Loucy (cell line): ENCODE measurements at regions not wholly inside any gene's neighbourhood (a gene's known extent, or its start where the extent isn't known, plus 50 kb on each side); places are given as distances from the start of the nearest gene placed in this dataset.

Experiments used
- H2AFZ ChIP-seq: fragments of 200-600 bp; sonication (generic); 2 replicates; pipeline ENCODE4 v1.6.0; 2016; ENCODE audit warnings: antibody characterized with exemption, mild to moderate bottlenecking, low read length, moderate library complexity
- H3F3A ChIP-seq: fragments of 200-600 bp; 2 replicates; pipeline ENCODE4 v1.6.0; 2016; ENCODE audit warnings: antibody characterized with exemption, low read depth, mild to moderate bottlenecking
- H3K27me3 ChIP-seq: fragments of 200-600 bp; sonication (generic); 2 replicates; pipeline ENCODE4 v1.6.1; 2014; ENCODE audit warnings: low read length, mild to moderate bottlenecking; ENCODE audit not compliant: insufficient read depth, poor library complexity, severe bottlenecking
- H3K36me3 ChIP-seq: fragments of 200-600 bp; sonication (generic); 2 replicates; pipeline ENCODE4 v1.6.1; 2016; ENCODE audit warnings: low read length; ENCODE audit not compliant: insufficient read depth
- H3K4me1 ChIP-seq: fragments of 200-600 bp; sonication (generic); 2 replicates; pipeline ENCODE4 v1.5.1; 2014; ENCODE audit warnings: low read length, mild to moderate bottlenecking; ENCODE audit not compliant: insufficient read depth, poor library complexity, severe bottlenecking
- H3K4me2 ChIP-seq: fragments of 200-600 bp; sonication (generic); 2 replicates; pipeline ENCODE4 v1.6.0; 2014; ENCODE audit warnings: antibody characterized with exemption, low read length, low read depth, mild to moderate bottlenecking; ENCODE audit not compliant: poor library complexity, severe bottlenecking
- H3K4me3 ChIP-seq: fragments of 200-600 bp; sonication (generic); 2 replicates; pipeline ENCODE4 v1.5.1; 2014; ENCODE audit warnings: low read length, mild to moderate bottlenecking, mixed read lengths; ENCODE audit not compliant: poor library complexity, severe bottlenecking
- H3K79me2 ChIP-seq: fragments of 200-600 bp; sonication (generic); 2 replicates; pipeline ENCODE4 v1.6.1; 2014; ENCODE audit warnings: low read length; ENCODE audit not compliant: insufficient read depth
- H3K9ac ChIP-seq: fragments of 200-600 bp; sonication (generic); 2 replicates; pipeline ENCODE4 v1.6.0; 2014; ENCODE audit warnings: mild to moderate bottlenecking, low read depth, low read length, moderate library complexity; ENCODE audit not compliant: poor library complexity, severe bottlenecking
- H3K9me2 ChIP-seq: fragments of 200-600 bp; sonication (generic); replicated peaks from 2 replicates; pipeline ENCODE4 v1.6.1; 2016; ENCODE audit warnings: low read depth, low read length, mixed read lengths
- H3K9me3 ChIP-seq: fragments of 200-600 bp; sonication (generic); 2 replicates; pipeline ENCODE4 v1.6.1; 2014; ENCODE audit warnings: mild to moderate bottlenecking, antibody characterized with exemption, low read length, low read depth; ENCODE audit not compliant: insufficient read depth
- H4K20me1 ChIP-seq: fragments of 200-600 bp; sonication (generic); 2 replicates; pipeline ENCODE4 v1.6.0; 2014; ENCODE audit warnings: antibody characterized with exemption, low read length, mild to moderate bottlenecking; ENCODE audit not compliant: insufficient read depth, poor library complexity, severe bottlenecking
- EZH2phosphoT487 ChIP-seq: fragments of 200-600 bp; IDR thresholded peaks from 2 replicates; pipeline ENCODE4 v1.6.1; 2018; ENCODE audit warnings: antibody characterized with exemption, mild to moderate bottlenecking, moderate library complexity, borderline replicate concordance
- TF ChIP-seq, protein P1 (sequence below): fragments of 200-600 bp; sonication (generic); conservative IDR thresholded peaks from 2 replicates; pipeline ENCODE4 v1.5.1; 2014; ENCODE audit warnings: mild to moderate bottlenecking, antibody characterized with exemption, low read length

DNA sequence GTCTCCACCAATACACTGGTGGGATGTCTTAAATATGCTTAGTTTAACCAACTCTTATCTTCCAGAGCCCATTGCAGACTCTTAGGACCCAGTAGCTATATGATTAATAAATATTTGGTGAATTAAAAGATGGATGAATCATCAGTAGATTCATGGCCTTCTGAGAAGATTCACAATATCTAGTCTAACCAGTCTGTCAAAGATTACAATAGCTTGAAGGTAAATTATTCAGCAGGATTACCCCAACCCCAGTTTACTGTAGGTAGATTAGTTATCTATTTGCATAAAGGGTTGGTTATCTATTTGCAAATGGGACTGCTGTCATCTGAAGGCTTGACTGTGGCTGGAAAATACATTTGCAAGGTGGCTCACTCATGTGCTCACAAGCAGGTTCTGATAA, 239.4 kb upstream of the THRB start:
- H2AFZ ChIP-seq: no peak overlapping the region
- H3K9ac ChIP-seq: no peak overlapping the region
- no peaks in the 10 kb centered on the region for H3K9me2 ChIP-seq
- H3K4me3 ChIP-seq: no peak overlapping the region
- no peaks in the 10 kb centered on the region for H3K36me3 ChIP-seq
- H3K9me3 ChIP-seq: no peaks in the 10 kb centered on the region
- H3K4me2 ChIP-seq: no peak overlapping the region
- no peaks in the 10 kb centered on the region for H3K79me2 ChIP-seq
- TF ChIP-seq, protein P1, sequence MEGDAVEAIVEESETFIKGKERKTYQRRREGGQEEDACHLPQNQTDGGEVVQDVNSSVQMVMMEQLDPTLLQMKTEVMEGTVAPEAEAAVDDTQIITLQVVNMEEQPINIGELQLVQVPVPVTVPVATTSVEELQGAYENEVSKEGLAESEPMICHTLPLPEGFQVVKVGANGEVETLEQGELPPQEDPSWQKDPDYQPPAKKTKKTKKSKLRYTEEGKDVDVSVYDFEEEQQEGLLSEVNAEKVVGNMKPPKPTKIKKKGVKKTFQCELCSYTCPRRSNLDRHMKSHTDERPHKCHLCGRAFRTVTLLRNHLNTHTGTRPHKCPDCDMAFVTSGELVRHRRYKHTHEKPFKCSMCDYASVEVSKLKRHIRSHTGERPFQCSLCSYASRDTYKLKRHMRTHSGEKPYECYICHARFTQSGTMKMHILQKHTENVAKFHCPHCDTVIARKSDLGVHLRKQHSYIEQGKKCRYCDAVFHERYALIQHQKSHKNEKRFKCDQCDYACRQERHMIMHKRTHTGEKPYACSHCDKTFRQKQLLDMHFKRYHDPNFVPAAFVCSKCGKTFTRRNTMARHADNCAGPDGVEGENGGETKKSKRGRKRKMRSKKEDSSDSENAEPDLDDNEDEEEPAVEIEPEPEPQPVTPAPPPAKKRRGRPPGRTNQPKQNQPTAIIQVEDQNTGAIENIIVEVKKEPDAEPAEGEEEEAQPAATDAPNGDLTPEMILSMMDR: no peak
- H4K20me1 ChIP-seq: no peaks in the 10 kb centered on the region
- no peaks in the 10 kb centered on the region for H3K4me1 ChIP-seq
- no peaks in the 10 kb centered on the region for H3K27me3 ChIP-seq
- no peaks in the 10 kb centered on the region for H3F3A ChIP-seq

DNA sequence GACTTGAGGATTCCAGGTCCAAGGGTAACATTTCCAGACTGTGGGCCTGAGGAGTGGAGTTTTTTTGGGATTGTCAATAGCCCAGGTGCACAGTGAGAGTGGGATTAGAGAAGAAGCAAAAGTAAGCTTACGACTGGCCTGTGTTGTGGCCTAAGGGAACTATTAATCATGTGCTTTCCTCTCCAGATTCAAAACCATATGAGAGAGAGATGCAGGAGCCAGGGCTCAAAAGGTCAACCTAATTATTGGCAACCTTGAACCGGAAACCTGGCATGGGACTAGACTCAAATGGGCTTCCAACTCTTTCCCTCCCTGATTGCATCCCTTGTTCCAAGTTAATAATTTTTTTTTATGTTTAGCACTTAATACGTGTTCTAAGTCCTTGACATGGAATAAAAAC, 242.1 kb upstream of the THRB start:
- no peak overlapping the region for H3K9ac ChIP-seq
- no peaks in the 10 kb centered on the region for H4K20me1 ChIP-seq
- H3K4me1 ChIP-seq: no peaks in the 10 kb centered on the region

DNA sequence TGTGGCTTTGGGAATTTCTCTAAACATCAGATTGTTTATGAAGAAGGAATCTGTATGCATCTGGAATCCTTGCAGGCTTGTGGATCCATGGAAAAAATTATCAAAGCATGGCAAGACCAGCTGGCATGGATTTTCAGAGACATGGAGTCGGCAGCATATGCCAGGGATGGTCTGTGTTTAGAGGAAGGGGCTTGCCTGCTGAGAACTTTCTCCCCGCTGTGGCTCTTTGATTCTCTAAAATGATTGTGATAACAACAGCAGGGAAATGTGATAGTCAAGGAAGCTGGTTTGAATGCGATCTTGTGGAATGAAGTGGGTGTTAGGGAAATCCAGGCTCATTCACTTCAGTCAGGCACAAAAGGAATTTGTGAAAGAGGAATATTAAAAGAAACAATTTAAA, 245.7 kb upstream of the THRB start:
- Histone ChIP-seq H3K4me3 (no peak overlapping the region), H3F3A (no peaks in the 10 kb centered on the region), H3K9me2 (no peaks in the 10 kb centered on the region), H3K9me3 (no peaks in the 10 kb centered on the region), H3K79me2 (no peaks in the 10 kb centered on the region), H3K27me3 (no peaks in the 10 kb centered on the region), H3K4me2 (no peak overlapping the region), H3K36me3 (no peaks in the 10 kb centered on the region), H4K20me1 (no peaks in the 10 kb centered on the region), H3K4me1 (no peaks in the 10 kb centered on the region), H3K9ac (no peak overlapping the region), H2AFZ (no peak overlapping the region)
- TF ChIP-seq EZH2phosphoT487: no peak
- TF ChIP-seq, protein P1: no peak

More for the DNA sequence above, 242.1 kb upstream of the THRB start:
- Histone ChIP-seq H2AFZ (no peak overlapping the region), H3K4me3 (no peak overlapping the region), H3K36me3 (no peaks in the 10 kb centered on the region), H3K9me3 (no peaks in the 10 kb centered on the region), H3K4me2 (no peak overlapping the region), H3K9me2 (no peaks in the 10 kb centered on the region), H3F3A (no peaks in the 10 kb centered on the region), H3K79me2 (no peaks in the 10 kb centered on the region), H3K27me3 (no peaks in the 10 kb centered on the region)
- TF ChIP-seq, protein P1: no peak
- TF ChIP-seq EZH2phosphoT487: no peak
